GM19395 (cell line): ENCODE measurements at regions not wholly inside any gene's neighbourhood (a gene's known extent, or its start where the extent isn't known, plus 50 kb on each side); places are given as distances from the start of the nearest gene placed in this dataset.
"Not testable (repeated sequence)": the region's sequence is repeated elsewhere in the genome, so short reads cannot be mapped to it uniquely, and the experiment has no call there.

ENCODE experiments used
- ATAC-seq: cut with Tn5 transposase; IDR thresholded peaks from one replicate; pipeline ENCODE4 v1.9.1; 2021; ENCODE audit warnings: mild to moderate bottlenecking, moderate library complexity; ENCODE audit not compliant: unreplicated experiment

- no peak for ATAC-seq
Observed at GRCh38 chr10:109306698-109307097, 616.6 kb downstream of the XPNPEP1 start.

DNA sequence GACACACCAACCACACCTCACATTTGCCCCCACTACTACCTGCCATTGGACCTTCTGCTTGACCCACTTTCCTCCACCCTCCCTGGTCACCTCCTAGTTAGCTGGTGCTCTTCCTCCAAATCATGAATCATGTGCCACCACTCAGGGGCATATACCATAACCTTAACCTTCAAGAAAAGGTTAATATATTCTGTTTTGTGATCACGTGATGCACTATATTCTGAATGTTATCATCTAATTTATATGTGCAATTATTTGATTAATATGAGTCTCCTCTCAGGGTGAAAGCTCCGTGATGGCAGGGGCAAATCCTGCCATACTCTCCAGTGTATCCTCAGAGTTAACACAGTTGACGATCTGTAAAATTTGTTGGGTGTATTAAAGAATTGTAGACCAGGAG is 635.5 kb downstream of the XPNPEP1 start:
- no peak for ATAC-seq

DNA sequence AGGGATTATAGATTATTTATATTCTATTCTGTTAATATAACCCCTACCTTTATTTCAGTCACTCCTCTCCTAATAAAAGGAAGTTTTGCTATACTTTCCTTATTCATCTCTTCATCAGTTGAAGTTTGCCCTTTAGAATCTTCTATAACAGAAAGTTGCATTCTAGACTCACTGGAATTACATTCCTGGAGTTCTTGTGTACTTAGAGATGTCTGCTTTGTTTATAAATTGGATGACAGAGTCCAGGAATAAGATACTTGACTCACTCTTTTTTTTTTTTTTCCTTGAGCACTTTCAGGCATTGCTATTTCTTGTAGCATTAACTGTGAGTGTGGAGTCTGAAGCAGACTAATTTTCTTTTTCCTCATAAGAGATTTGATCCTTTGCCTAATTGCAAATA is 640.8 kb downstream of the XPNPEP1 start:
- no peak for ATAC-seq

DNA sequence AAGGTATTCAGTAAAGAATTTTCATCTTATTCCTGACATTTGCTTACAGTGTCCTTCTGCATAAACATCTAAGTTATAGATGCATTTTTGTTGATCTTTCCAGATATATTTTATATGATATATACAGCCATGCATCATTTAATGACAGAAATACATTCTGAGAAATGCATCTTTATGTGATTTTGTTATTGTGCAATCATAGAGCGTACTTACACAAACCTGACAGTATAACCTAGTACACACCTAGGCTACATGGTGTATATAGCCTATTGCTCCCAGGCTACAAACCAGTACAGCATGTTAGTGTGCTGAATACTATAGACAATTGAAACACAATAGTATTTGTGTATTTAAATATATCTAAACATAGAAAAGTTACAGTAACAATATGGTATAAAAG is 642.0 kb downstream of the XPNPEP1 start:
- ATAC-seq, result no peak

- no peak for ATAC-seq
Observed at GRCh38 chr10:109280837-109281236, 642.5 kb downstream of the XPNPEP1 start.

DNA sequence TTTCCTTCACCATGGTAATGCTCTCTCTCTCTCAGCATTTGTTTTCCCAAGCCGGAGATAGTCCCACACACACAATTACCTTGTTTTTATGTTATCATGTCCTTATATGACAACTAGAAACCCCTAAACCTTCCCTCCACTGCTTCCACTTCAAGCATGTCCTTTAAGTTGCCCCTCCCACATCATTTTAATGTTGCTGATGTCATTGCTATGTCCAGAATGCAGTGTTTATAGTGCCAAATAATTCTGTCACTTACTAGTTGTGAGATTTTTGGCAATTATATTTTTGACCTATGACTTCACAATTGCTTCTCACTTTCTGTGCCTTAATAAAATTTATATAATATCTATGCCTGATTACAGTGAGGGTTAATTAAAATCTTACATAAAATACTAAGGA is 645.9 kb downstream of the XPNPEP1 start:
- no peak for ATAC-seq

GRCh38 chr10:109275960-109276359 is 647.4 kb downstream of the XPNPEP1 start:
- no peak for ATAC-seq

- ATAC-seq, result no peak
Observed at GRCh38 chr10:109274681-109275080, 648.6 kb downstream of the XPNPEP1 start.

- no peak for ATAC-seq
Observed at GRCh38 chr10:109270173-109270572, 653.1 kb downstream of the XPNPEP1 start.

DNA sequence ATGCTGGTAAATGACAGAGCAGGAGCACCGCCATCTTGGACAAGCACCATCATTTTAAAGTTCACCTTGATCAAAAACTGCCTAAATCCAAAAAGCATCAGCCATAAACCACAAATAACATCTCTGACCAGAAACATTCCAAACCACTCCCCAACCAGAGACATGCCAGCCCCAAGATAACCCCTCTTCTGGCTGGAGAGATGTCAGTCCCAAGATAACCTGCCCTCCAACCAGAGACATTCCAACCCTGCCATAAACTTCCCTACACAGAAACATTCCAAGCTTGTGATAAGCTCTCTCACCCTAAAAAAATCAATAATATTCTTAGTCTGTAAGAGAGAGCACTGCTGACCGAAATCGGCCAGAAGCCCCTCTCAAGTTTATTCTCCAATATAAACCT is 659.3 kb downstream of the XPNPEP1 start:
- no peak for ATAC-seq

- ATAC-seq, result no peak
Observed at GRCh38 chr10:109261231-109261630, 662.1 kb downstream of the XPNPEP1 start.

DNA sequence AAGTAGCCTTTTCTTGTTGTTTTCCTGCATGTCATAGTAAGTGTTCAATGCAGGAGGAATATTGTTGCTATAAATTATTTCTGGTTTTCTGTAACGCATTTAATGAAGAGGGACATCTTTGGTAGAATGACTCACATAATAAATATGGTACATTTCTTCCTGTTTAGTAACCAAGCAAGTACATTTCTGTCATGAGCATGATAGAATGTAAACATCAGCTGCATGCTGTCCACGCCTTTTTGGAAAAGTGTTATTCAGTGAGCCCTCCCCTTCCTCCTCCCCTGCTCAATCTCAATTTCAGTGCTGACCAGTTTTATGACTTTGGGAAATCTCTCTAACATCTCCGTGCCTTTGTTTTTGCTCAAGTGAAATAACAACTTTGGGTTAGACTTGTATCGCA is 664.0 kb downstream of the XPNPEP1 start:
- no peak for ATAC-seq

DNA sequence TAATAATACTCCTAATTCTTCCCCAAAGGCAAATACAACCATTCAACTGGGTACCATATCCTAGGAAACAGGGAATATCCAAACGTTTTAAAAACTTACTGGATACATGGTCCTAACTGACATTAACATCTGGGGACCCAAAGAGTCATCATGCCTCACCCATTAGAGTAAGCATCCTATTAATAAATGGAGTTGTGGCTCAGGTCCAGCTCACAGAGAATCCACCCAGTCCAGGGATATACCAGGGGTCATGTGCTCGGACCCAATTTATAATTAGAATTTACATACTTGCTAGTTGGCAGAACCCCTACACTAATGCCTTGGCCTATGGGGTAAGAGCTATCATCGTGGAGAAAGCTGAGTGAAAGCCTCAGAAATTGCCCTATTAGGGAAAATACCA is 670.0 kb downstream of the XPNPEP1 start:
- ATAC-seq, result no peak

DNA sequence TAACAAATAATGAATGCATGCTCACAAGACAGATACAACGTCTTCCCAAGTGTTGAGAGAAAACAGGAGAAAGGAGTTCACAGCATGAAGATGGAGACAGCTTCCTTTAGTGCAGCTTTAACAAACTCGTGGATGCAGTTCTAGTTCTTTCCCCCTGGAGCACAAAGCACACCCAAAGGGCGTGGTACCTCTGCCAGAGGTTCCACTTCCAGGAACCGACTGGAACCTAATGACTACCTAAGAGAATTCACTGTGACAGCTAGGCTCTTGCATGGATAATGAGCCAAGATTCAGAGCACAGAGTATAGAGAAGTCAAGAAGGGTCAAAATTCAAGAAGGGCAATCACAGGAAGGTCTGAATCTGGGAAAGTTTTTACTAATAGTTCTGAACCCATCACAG is 673.2 kb downstream of the XPNPEP1 start:
- ATAC-seq, result no peak

GRCh38 chr10:109247814-109248213 is 675.5 kb downstream of the XPNPEP1 start:
- ATAC-seq, result no peak

- no peak for ATAC-seq
Observed at GRCh38 chr10:109245821-109246220, 677.5 kb downstream of the XPNPEP1 start.

DNA sequence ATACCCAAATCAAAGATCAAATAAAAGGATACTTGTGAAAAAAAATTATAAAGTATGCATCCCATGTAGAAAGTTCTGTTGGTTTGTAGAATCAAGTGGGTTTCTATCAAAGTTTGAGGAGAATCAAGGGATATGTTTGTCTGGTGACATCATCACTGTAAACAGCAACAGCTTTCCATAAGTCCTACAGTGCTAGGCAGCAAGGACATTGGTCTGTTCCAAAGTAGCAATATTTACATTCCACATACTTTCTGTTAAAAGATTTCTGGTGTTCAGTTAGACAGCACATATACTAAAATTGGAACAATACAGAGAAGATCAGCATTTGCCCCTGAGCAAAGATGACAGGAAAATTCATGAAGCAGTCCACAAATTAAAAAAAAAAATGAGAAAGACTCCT is 683.9 kb downstream of the XPNPEP1 start:
- ATAC-seq, result no peak

- ATAC-seq, result no peak
Observed at GRCh38 chr10:109237682-109238081, 685.6 kb downstream of the XPNPEP1 start.

GRCh38 chr10:109237050-109237449 is 686.3 kb downstream of the XPNPEP1 start:
- ATAC-seq, result no peak

GRCh38 chr10:109223533-109223932 is 699.8 kb downstream of the XPNPEP1 start:
- not testable (repeated sequence) for ATAC-seq

- ATAC-seq, result no peak
Observed at GRCh38 chr10:109219935-109220605, 703.2 kb downstream of the XPNPEP1 start.

DNA sequence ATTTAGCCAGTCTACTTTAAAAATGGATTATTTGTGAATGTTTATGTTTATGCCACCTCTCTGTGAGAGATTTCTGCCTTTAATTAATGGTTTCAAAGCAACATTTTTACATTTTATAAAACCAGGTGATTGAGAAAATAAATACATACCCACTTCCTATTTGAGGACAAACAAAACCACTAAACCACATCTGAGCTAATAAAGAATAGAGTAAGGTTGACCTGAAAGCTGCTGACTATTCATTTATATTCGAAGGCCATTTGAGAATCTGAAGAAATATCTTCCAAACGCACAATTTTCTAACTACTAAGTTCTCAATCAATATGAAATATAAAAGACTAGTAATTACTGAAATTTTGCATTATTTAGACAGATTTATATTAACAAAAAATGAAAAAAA is 705.1 kb downstream of the XPNPEP1 start:
- ATAC-seq, result no peak
